H9 (cell line): ENCODE measurements at regions not wholly inside any gene's neighbourhood (a gene's known extent, or its start where the extent isn't known, plus 50 kb on each side); places are given as distances from the start of the nearest gene placed in this dataset.

Source experiments
- DNase-seq: peaks from one replicate; pipeline ENCODE4 v3.0.0-alpha.2; 2017
- H2AFZ ChIP-seq: one replicate; pipeline ENCODE4 v1.6.1; 2013; ENCODE audit warnings: mild to moderate bottlenecking, low read length, control low read depth, moderate library complexity
- H2AK5ac ChIP-seq: 2 replicates; pipeline ENCODE4 v1.6.1; 2013; ENCODE audit warnings: low read length, control low read depth, mixed read lengths; ENCODE audit not compliant: insufficient read length
- H2BK120ac ChIP-seq: one replicate; pipeline ENCODE4 v1.6.1; 2013; ENCODE audit warnings: low read depth, mild to moderate bottlenecking, low read length, control low read depth, inconsistent platforms; ENCODE audit not compliant: poor library complexity, severe bottlenecking
- H2BK12ac ChIP-seq: 2 replicates; pipeline ENCODE4 v1.6.1; 2013; ENCODE audit warnings: low read length, control low read depth, mixed read lengths, low read depth; ENCODE audit not compliant: insufficient read length
- H2BK15ac ChIP-seq: 2 replicates; pipeline ENCODE4 v1.6.1; 2013; ENCODE audit warnings: low read depth, low read length, control low read depth
- H2BK20ac ChIP-seq: one replicate; pipeline ENCODE4 v1.6.1; 2013; ENCODE audit warnings: low read depth, mild to moderate bottlenecking, low read length, control low read depth, inconsistent platforms; ENCODE audit not compliant: poor library complexity, severe bottlenecking
- H2BK5ac ChIP-seq: 2 replicates; pipeline ENCODE4 v1.6.1; 2013; ENCODE audit warnings: low read length, control low read depth, mixed read lengths; ENCODE audit not compliant: insufficient read length
- H3K14ac ChIP-seq: 2 replicates; pipeline ENCODE4 v1.6.1; 2013; ENCODE audit warnings: low read length, control low read depth; ENCODE audit not compliant: insufficient read depth
- H3K18ac ChIP-seq: 2 replicates; pipeline ENCODE4 v1.6.1; 2013; ENCODE audit warnings: low read depth, mild to moderate bottlenecking, mixed read lengths, low read length, control low read depth; ENCODE audit not compliant: insufficient read length
- H3K23ac ChIP-seq: 2 replicates; pipeline ENCODE4 v1.6.1; 2013; ENCODE audit warnings: low read length, control low read depth, mixed read lengths, low read depth; ENCODE audit not compliant: insufficient read length
- H3K23me2 ChIP-seq: 2 replicates; pipeline ENCODE4 v1.6.1; 2013; ENCODE audit warnings: low read depth, mild to moderate bottlenecking, mixed read lengths, low read length, control low read depth; ENCODE audit not compliant: insufficient read length, poor library complexity, severe bottlenecking
- H3K27ac ChIP-seq: 2 replicates; pipeline ENCODE4 v1.5.1; 2013; ENCODE audit warnings: low read length, control low read depth, mixed read lengths, low read depth; ENCODE audit not compliant: insufficient read length
- H3K27me3 ChIP-seq: 2 replicates; pipeline ENCODE4 v1.6.1; 2013; ENCODE audit warnings: low read length, control low read depth, inconsistent platforms; ENCODE audit not compliant: insufficient read depth
- H3K4ac ChIP-seq: 2 replicates; pipeline ENCODE4 v1.6.1; 2013; ENCODE audit warnings: low read depth, mild to moderate bottlenecking, control low read depth, inconsistent platforms, low read length, moderate library complexity
- H3K4me1 ChIP-seq: 2 replicates; pipeline ENCODE4 v1.6.1; 2013; ENCODE audit warnings: low read length, control low read depth, inconsistent platforms; ENCODE audit not compliant: insufficient read depth
- H3K4me2 ChIP-seq: 2 replicates; pipeline ENCODE4 v1.6.1; 2013; ENCODE audit warnings: low read length, control low read depth, mixed read lengths; ENCODE audit not compliant: insufficient read length, insufficient read depth
- H3K56ac ChIP-seq: 2 replicates; pipeline ENCODE4 v1.6.1; 2013; ENCODE audit warnings: low read depth, mild to moderate bottlenecking, mixed read lengths, low read length, control low read depth; ENCODE audit not compliant: insufficient read length
- H3K79me1 ChIP-seq: 2 replicates; pipeline ENCODE4 v1.6.1; 2013; ENCODE audit warnings: low read depth, mild to moderate bottlenecking, moderate library complexity, low read length, control low read depth, inconsistent platforms; ENCODE audit not compliant: insufficient read depth, poor library complexity, severe bottlenecking
- H3K79me2 ChIP-seq: 2 replicates; pipeline ENCODE4 v1.6.1; 2013; ENCODE audit warnings: low read length, control low read depth, inconsistent platforms; ENCODE audit not compliant: insufficient read depth
- H3K9ac ChIP-seq: 2 replicates; pipeline ENCODE4 v1.6.1; 2013; ENCODE audit warnings: low read length, control low read depth, mixed read lengths; ENCODE audit not compliant: insufficient read length; ENCODE audit errors: extremely low read depth
- H3K9me3 ChIP-seq: one replicate; pipeline ENCODE4 v1.6.1; 2013; ENCODE audit warnings: low read depth, low read length, inconsistent platforms; ENCODE audit not compliant: control insufficient read depth
- H3T11ph ChIP-seq: one replicate; pipeline ENCODE4 v1.6.1; 2013; ENCODE audit warnings: mild to moderate bottlenecking, low read length, control low read depth, inconsistent platforms
- H4K20me1 ChIP-seq: one replicate; pipeline ENCODE4 v1.6.1; 2013; ENCODE audit not compliant: control insufficient read depth, insufficient read length, insufficient read depth
- H4K5ac ChIP-seq: 2 replicates; pipeline ENCODE4 v1.6.1; 2013; ENCODE audit warnings: low read depth, mild to moderate bottlenecking, mixed read lengths, low read length, control low read depth; ENCODE audit not compliant: insufficient read length
- H4K8ac ChIP-seq: replicated peaks from 2 replicates; pipeline ENCODE4 v1.6.1; 2013; ENCODE audit warnings: low read length, control low read depth, mixed read lengths, low read depth; ENCODE audit not compliant: insufficient read length
- H4K91ac ChIP-seq: 2 replicates; pipeline ENCODE4 v1.6.1; 2013; ENCODE audit warnings: low read depth, mild to moderate bottlenecking, moderate library complexity, mixed read lengths, low read length, control low read depth; ENCODE audit not compliant: insufficient read length
- H3K27ac Mint-ChIP-seq, 3 experiments: 2 replicates in 2 of 3; 3 replicates in 1 of 3; pipeline ENCODE4 v1.8.0; 2020 to 2021; ENCODE audit warnings: mixed read lengths in 3 of 3, mild to moderate bottlenecking in 1 of 3, moderate library complexity in 1 of 3
- H3K27me3 Mint-ChIP-seq: 2 replicates; pipeline ENCODE4 v1.8.0; 2021; ENCODE audit warnings: low read depth, mild to moderate bottlenecking, moderate library complexity, mixed read lengths
- H3K36me3 Mint-ChIP-seq, 3 experiments: 2 replicates in 2 of 3; 3 replicates in 1 of 3; pipeline ENCODE4 v1.8.0; 2020 to 2021; ENCODE audit warnings: low read depth in 3 of 3, mixed read lengths in 3 of 3; ENCODE audit not compliant: insufficient read depth in 1 of 3
- H3K4me1 Mint-ChIP-seq, 2 experiments: 2 replicates each; pipeline ENCODE4 v1.8.0; 2020; ENCODE audit warnings: mixed read lengths in 2 of 2
- H3K4me3 Mint-ChIP-seq, 2 experiments: 2 replicates in 1 of 2; 3 replicates in 1 of 2; pipeline ENCODE4 v1.8.0; 2020 to 2021; ENCODE audit warnings: mild to moderate bottlenecking in 2 of 2, mixed read lengths in 2 of 2, moderate library complexity in 1 of 2
- H3K9me3 Mint-ChIP-seq, 2 experiments: 2 replicates in 1 of 2; 3 replicates in 1 of 2; pipeline ENCODE4 v1.8.0; 2020; ENCODE audit warnings: mild to moderate bottlenecking in 2 of 2, mixed read lengths in 2 of 2, moderate library complexity in 1 of 2
- CTCF ChIP-seq: fragments of 200-600 bp; sonication (generic); conservative IDR thresholded peaks from 3 replicates; pipeline ENCODE4 v1.8.0; 2021; ENCODE audit warnings: antibody characterized with exemption, mild to moderate bottlenecking
- WGBS: extraction: QIAGEN DNeasy Blood & Tissue Kit; methylation state at CpG from one replicate; pipeline ENCODE4 v1.1.7; 2013; ENCODE audit warnings: missing lambda C conversion rate, low lambda C conversion rate, mixed read lengths; ENCODE audit not compliant: insufficient read length; ENCODE audit errors: extremely low coverage; 5-methylcytosine and 5-hydroxymethylcytosine counted together

- Histone ChIP-seq H3K14ac (no peak overlapping the region), H3K4me1 (no peaks in the 10 kb centered on the region)
- WGBS, result no CpG with 5 or more reads among the region's 1 CpG
These were observed 247.4 kb upstream of the IL12A start for GRCh38 chr3:159741281-159741680.

More at GRCh38 chr3:159741281-159741680, 247.4 kb upstream of the IL12A start:
- H3K56ac ChIP-seq, result no peak overlapping the region
- H3K4me3 Mint-ChIP-seq, result no peak overlapping the region
- H3K36me3 Mint-ChIP-seq, result peaks cover 0 to 8% (median 4%) of the 10 kb centered on the region in 3 experiments; a peak in 4 of 7 replicates
- H4K91ac ChIP-seq, result no peak overlapping the region
- H3T11ph ChIP-seq, result no peak overlapping the region
- H3K4me1 Mint-ChIP-seq, result peaks cover 17 to 18% of the 10 kb centered on the region in 2 experiments
- H3K4me2 ChIP-seq, result no peak overlapping the region
- H2BK5ac ChIP-seq, result no peak overlapping the region
- H3K18ac ChIP-seq, result no peak overlapping the region
- H2BK15ac ChIP-seq, result no peak overlapping the region
- H3K27me3 Mint-ChIP-seq, result no peaks in the 10 kb centered on the region
- H2BK120ac ChIP-seq, result no peak overlapping the region
- no peak overlapping the region for H2AFZ ChIP-seq
- no peaks in the 10 kb centered on the region for H3K79me1 ChIP-seq
- no peak overlapping the region for H3K27ac Mint-ChIP-seq
- H2AK5ac ChIP-seq, result no peak overlapping the region
- H3K9ac ChIP-seq, result no peak overlapping the region
- H3K4ac ChIP-seq, result no peak overlapping the region
- H3K79me2 ChIP-seq, result no peaks in the 10 kb centered on the region
- H4K8ac ChIP-seq, result no peak overlapping the region
- H2BK20ac ChIP-seq, result no peak overlapping the region
- H3K27me3 ChIP-seq, result no peaks in the 10 kb centered on the region
- no peaks in the 10 kb centered on the region for H3K23me2 ChIP-seq
- no peak for TF ChIP-seq CTCF
- DNase-seq, result no peak
- H3K23ac ChIP-seq, result no peak overlapping the region
- H2BK12ac ChIP-seq, result no peak overlapping the region
- H4K20me1 ChIP-seq, result no peaks in the 10 kb centered on the region
- no peak overlapping the region for H4K5ac ChIP-seq
- H3K9me3 Mint-ChIP-seq, result no peaks in the 10 kb centered on the region
- H3K9me3 ChIP-seq, result no peaks in the 10 kb centered on the region
- H3K27ac ChIP-seq, result no peak overlapping the region
